ENCODE measurements at regions not wholly inside any gene's neighbourhood (a gene's known extent, or its start where the extent isn't known, plus 50 kb on each side); places are given as distances from the start of the nearest gene placed in this dataset.
A peak's percentile ranks its signal among the peaks of the same experiment; 100 is the strongest.

DNA sequence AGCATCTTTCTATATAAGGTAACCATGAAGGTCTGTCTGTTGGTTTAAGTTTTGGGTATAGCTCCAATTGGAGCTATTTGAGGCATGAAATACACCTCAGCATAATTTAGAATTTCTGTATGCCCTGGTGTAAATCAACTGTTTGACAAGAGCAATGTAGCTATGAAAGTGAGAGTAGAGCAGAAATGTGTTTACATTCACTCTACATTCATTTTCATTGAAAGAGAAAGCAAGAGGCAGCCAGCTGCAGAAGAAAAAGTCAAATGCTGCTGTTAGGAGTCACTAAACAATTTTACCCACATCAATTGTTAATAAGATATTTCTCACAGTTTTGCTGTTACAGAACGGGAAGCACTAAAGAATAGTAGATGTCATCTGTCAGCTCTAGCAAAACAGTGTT is 252.5 kb downstream of the SLC6A15 start:
- DNase-seq: peak in 1 of 3 experiments; percentile 16

DNA sequence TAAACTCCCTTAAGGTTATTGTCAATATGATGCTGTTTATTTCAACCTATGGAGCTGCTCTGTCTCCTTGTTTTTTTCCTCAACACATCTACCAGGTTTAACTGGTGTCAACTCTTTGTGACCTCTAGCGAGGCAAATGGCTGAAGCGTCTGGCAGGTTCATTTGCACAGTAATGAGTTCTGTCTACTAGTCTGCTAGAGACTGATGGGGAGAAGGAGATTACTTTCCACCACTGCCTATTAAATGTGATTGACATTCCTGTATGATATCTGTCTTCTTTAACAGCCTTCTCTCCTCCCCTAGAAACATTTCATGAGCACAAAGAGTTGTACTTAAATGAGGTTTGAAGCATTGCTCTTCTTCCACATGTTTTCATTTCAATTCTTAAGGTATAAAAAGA is 253.7 kb downstream of the SLC6A15 start:
- DNase-seq: peak in 1 of 3 experiments; percentile 28

DNA sequence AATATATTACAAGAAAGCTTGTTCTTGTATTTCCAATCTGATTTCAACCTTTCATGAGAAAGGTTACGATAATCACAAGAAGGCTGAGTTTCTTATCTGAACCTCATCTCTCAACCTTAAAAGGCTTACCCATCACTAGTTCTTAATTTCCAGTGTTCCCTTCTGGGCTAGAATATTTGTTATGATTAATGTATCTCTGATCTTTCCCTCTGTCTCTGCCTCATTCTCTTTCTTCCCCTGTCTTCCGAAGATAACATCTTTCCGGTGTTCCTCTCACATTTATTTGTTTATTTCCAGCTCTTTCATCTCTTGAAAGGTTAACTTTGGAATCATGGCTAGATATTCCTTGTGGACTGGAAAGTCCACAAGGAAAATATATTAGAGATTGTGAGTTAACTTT is 255.9 kb downstream of the SLC6A15 start:
- no peak for DNase-seq

DNA sequence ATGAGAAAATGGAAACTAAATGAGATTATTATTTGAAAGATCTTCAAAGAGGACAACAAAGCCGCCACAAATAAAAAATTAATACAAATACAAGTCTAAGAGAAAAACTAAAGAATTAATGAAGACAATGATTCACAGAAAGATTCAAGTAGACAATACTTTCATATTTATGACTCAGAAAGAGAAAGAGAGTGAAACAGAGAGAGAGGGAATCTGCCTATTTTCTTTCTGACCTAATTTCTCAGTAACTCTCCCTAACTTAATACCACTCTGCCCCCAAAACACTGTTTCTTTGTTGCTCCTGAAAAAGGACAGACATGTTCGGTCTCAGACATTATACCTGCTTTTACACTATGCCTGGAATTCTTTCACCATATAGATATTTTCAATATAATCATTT is 259.1 kb downstream of the SLC6A15 start:
- no peak for DNase-seq

DNA sequence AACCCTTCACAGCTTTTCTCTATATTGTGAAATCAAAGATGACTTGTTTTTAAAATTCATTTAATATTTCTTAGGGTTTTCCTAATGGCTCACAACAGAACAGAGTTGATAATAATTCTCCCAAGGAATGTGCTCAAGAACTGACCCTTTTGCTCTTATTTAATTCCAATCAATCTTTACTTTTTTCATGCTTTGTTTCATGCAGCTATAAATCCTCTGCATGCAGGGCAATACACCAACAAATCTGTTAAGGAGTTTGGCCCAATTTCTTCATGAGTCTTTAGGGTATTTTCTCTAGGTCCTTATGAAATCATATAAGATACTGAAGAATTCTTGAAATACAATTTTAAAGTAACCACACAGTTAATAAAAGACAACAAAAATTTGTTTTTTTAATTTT is 264.2 kb downstream of the SLC6A15 start:
- DNase-seq: no peak

DNA sequence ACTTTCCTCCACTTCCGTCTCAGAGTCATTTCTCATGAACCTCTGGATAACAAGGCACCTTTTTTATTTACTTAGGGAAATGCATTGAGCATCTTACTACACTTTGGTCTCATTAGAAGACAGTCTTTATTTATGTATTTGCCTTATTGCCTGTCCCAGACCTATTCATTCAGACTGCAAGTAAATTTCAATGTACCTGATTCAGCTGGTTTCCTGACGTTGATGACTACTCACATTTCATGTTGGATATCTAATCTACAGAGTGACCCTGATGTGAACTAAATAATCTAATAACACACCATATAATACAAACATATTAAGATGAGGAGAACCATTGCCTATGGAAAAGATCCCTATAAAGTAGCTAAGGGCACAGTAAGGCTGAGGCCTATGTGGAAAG is 267.7 kb downstream of the SLC6A15 start:
- DNase-seq: peak in 1 of 3 experiments; percentile 37

DNA sequence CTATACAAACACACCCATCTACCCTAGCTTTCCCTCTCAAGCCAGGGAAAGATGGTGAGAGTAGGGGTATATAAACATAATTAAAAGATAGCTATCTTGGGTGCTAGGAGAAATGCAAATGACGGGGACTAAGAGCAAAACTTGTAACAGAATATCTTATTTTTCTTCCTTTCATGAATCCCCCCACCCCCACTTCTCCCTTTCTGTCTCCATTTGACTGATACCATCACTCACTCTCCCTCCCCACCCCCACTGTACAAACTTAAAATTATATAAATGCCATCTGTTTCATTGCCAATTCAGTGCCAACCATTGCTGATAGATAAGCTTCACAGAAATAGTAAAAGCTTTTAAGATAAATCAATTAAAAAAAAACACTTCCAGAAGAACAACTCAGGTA is 268.6 kb downstream of the SLC6A15 start:
- DNase-seq: no peak

DNA sequence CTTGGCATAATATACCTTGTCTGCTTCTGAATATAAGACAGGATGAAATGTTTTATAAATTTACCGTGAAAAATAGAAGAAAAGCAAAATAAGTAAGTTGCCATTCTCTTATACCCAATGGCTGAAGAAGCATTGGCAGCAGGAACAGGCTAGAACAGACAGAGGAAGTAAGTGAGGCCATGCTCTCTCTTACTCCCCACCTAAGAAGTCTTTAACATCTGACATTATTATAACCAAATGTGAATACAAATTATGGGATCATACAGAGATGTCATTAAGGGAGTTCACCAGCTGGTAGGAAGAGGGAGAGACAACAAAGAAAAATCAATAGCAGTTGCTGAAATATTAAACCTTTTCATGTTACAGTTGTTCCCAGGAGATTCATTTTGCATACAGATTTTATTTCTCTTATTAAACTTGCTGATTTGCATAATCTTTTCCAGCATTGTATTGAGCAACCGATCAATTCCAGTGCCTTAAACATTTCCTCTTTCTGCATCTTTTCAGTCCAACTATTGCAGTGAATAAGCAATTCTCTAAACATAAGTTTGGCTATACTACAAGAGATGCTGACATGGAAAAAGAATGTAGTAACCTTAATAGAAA is 270.6 kb downstream of the SLC6A15 start:
- peak in 2 of 3 experiments; percentile 63 to 70 for DNase-seq

DNA sequence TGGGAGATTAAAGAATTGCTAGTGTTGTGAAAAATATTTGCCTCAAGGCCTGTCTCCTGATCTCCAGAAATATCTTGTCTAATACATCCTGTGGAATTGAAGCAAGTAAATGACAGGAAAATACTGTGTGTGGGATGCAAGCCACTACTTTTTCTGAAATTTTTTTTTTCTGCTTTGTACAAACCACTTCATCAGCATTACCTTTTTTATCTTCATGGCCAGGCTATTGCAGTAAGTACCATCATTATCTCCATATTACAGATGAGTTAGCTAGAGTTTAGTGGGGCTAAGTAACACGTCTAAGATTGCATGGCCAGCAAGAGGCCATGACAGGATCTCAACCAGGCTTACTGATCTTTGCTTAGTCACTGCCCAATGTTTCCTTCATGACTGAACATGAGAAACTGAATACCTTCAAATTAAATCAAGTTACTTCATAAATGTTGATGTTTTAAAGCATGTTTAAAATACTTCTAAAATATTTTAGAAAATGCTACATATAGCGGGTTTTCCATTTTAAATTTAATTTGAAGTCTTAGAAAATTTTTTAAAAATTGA is 273.7 kb downstream of the SLC6A15 start:
- DNase-seq: peak in 1 of 3 experiments; percentile 11

DNA sequence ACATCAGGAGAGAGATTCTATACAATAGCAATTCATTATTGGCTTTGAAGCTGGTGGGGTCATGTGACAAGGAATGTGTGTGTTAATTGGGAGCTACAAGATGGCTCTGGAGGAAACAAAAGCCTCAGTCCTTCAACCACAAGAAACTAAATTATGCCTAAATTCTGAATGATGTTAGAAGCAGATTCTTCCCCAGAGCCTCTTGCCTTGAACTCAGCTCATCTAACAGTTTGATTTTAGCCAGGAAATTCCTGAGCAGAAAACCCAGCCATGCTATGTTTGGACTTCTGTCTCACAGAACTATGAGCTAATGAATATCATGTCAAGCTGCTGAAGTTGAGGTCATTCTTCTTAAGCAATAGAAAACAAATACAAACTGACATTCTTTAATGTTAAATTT is 274.7 kb downstream of the SLC6A15 start:
- no peak for DNase-seq

DNA sequence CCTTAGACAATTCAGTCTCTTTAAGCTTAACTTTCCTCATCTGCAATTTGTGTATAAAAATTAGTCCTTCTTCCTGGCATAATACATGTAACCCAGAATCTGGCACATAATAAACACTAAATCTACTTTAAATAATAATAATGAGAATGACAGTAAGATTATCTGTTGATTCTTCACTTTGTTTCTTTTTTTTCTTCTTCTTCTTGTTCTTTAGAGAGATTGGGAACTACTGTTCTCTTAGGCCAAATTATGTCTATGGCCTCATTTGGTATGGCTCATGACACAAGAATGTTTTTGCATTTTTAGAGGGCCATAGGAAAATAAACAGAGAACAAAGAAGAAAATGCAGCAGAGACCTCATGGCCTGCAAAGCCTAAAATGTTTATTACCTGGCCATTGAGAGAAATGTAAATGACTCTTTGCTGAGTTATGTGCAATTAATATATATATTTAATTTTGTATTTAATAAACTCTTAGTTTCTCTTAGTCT is 275.8 kb downstream of the SLC6A15 start:
- DNase-seq: no peak

DNA sequence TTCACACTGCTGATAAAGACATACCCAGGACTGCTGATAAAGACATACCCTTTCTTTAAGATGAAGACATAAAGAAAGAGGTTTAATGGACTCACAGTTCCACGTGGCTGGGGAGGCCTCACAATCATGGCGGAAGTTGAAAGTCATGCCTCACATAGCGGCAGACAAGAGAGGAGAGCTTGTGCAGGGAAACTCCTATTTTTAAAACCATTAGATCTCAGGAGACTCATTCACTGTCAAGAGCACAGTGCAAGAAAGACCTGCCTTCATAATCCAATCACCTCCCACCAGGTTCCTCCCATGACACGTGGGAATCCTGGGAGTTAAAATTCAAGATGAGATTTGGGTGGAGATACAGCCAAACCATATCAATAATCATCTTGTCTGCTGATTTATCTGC is 278.1 kb downstream of the SLC6A15 start:
- no peak for DNase-seq

DNA sequence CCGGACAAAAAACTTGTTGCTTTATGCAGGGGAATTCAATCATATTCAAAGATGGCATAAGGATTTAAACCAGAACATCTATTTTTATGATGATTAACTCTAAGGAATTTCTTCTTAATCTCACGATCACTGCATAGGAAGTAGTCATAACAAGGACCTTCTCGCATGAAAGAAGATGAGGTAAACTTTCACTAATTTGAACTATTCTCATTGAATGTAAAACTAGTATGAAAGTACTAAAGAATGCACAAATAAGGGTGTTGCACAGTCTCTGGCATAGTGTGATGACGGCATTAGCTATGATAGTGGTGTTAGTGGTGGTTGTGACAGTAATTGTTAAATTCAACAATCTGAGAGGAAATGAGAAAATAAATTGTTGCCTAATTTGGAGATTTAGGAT is 280.0 kb downstream of the SLC6A15 start:
- DNase-seq: no peak

DNA sequence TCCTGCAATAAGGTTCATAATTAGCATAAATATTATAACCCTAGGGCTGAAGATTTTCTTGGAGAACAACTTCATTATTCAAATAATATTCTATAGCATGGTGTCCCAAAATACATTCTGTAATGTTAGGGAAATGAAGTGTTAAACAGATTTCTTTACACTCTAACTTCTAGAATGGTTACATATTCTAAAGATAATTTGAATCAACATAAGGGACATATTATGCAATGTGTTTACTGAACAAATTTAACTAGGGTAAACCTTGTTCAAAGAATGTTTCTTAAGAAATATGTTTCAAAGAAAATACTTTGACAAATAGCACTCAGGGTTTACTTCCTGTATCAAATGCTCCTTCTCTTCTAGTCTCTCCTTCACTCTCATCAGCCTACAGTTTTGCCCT is 281.6 kb downstream of the SLC6A15 start:
- DNase-seq: no peak

DNA sequence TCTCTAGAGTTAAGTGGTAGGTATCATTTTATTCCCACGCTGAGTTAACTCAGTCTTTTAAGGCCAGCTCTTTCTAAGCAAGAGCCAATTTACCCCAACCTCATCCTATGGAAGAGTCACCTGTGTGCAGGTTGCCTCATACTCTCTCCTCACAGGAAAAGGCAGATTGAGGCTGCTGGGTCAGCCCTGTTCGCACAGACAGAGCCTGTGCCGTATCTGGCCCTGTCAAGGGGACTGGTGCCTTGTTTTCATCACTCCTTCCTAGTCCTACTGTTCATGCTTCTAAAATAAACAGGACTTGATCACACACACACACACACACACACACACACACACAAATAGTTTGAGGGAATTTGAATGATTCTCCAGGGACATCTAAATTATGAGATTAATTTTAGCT is 285.0 kb downstream of the SLC6A15 start:
- no peak for DNase-seq

DNA sequence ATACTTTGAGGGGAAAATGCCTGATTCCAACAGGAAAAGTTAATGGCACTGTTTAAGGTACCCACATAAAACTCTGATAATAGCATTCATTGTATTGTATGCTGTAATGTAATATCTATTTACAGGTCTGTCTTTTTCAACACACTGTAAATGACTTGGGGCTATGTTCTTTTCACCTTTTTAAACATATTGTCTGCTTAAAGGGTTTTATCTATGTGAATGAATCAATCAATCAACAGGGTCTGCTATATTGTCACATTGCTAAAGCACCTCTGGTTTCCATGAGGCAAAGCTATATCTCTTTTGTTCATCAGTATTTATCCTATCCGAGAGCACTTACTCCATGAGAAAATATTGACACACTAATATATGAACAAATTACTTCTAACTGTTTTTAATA is 288.0 kb downstream of the SLC6A15 start:
- DNase-seq: peak in 1 of 3 experiments; percentile 70

DNA sequence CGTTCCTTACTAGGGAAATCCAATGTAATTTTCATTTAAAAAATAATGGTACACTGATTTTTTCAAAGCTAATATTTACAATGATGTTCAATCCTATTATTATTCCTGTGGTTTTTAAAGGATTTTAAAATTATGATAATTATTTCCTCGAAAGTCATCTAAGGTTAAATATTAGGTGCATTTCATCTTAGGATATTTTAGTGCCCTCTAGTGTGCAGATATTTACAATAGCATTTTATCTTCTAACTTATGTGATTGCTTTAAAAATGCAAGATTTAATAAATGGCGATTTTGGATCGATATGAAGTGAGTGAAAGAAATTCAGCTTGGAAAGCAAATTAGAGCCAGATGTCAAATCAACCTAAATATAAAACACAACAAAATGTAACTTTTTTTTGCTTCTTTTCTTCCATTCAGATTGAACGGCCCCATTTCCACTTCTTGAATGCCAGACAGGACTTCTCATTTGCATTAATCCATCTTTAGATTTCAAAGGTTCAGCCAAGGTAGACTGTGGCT is 293.5 kb downstream of the SLC6A15 start:
- DNase-seq: peak in 1 of 3 experiments; percentile 40

DNA sequence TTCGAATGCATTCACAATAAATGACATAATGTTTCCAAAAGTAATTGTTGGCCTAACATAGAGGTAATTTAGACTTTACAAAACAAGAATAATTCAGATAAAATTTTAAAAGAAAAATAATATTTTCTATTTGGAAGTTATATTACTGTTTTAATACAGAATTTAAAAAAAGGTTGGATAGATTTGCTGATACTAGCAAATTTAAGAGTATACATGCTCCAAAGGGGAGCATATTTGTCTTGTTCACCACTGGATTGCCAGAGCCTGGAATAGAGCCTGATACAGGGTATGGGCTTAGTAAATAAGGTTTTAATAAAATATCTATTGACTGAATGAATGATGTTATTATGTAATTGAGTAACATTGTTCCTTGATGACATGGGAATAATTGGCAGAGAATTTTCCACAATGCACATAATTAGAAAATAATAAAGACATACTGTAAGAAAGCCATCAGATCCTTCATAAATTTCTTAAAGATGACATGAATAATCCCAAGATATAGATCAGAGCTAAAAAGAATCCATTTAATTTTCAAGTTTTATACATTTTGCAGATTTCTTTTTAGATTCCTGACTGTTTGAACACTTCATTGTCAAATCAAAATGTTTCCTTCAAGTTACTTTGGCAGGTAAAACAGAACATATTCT is 305.3 kb downstream of the SLC6A15 start:
- DNase-seq: no peak

DNA sequence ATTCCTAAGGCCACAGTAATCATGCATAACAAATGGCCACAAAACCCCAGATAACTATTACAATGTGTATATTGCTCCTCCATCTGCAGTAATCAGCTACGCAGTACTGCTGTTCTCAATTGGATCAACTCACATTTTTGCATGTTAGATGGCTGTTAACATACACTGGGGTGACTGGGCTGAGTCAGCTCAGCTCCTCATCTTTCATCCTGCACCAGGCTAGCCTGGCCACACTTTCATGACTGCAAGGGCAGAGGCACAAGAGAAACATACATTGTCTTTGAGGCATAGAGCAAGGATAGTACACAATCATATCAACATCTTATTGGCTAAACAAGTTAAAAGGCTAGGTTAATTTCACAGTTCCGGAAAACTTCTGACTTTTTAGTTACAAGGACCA is 306.6 kb downstream of the SLC6A15 start:
- no peak for DNase-seq

DNA sequence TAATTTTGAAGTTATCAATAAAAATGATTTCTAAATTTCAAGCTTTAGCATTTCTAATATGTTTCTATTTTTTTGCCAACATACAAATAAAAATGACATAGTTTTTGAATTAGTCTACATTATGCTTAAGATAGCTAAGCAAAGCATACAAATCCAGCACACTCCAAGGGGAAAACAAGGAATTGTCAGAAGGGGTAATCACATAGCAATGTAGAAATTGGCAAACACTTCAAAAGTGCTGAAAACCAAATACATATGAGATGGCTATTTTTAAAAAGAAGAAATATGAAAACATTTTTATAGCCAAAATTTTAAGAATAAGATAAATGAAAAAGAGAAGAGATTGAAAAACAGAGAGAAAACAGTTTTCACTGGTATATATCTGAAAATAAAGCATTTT is 308.0 kb downstream of the SLC6A15 start:
- DNase-seq: no peak

DNA sequence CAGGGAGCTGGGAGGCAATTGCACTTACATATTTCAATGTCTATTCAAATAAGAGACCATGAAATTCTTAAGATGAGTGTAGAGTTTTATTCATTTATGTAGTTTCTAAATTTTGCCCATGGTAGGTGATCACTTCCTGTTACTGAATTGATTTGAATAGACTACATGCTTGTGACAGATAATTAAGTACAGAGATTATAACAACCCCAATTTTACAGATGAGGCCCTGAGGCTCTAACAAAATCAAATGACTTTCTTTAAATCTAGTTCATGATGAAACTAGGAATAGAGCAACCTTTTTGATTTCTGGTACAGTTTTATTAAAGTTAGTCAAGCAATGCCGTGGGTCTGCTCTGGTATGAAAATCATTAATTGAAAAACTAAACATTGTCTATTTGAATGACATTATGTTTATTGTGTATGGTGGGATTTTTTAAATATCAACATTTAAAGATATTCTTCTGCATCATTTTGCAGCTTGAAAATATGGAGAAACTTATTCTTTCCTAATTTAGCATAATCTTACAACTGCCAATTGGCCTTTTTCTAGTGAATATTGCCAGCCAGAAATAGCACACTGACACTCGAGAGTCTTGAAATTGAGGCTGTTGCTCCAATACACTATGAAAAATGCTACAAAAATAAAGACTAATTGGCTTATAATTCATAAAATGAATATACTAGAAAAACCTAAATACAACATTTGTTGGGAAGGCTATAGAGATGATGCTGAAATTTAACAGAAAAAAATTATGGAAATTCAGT is 308.9 kb downstream of the SLC6A15 start:
- DNase-seq: no peak

DNA sequence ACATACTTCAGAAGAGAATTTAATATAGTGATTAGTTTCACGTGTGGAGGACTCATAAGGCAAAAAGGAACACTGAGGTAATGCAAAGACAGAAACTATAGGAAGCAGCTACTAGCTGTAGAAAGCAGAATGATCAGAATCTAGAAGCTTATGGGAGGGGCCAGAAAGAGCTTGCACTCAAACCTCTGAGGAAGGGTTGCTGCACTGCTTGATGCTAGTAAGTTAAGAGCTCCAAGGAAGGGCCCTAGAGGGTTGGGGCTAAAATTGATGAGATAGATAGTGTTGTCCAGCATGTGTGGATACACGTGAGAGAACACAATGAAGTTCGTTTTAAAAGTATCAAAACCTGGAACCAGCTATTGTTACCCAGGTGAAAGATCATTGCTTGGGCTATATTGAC is 311.1 kb downstream of the SLC6A15 start:
- DNase-seq: no peak

DNA sequence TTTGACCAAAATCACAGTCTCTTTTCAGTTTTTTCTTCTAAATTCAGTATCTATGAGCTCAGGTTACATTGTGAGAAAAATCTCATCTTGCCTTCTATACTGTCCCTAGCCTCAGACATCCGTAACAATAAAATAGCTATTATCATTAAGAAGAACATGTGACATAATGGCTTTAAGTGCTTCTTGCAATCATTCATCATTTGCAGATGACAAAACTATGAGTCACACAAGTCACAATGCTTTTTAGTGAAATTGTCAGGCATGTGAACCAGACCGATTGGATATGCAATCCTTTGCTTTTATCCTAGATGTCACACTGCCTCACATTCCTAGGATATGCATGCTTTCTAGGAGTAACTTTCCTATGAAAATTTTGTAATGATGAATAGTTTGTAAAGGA is 313.1 kb downstream of the SLC6A15 start:
- DNase-seq: peak; percentile 17 to 89 (median 44)
